ENCODE measurements at regions not wholly inside any gene's neighbourhood (a gene's known extent, or its start where the extent isn't known, plus 50 kb on each side); places are given as distances from the start of the nearest gene placed in this dataset.
A peak's percentile ranks its signal among the peaks of the same experiment; 100 is the strongest.

DNA sequence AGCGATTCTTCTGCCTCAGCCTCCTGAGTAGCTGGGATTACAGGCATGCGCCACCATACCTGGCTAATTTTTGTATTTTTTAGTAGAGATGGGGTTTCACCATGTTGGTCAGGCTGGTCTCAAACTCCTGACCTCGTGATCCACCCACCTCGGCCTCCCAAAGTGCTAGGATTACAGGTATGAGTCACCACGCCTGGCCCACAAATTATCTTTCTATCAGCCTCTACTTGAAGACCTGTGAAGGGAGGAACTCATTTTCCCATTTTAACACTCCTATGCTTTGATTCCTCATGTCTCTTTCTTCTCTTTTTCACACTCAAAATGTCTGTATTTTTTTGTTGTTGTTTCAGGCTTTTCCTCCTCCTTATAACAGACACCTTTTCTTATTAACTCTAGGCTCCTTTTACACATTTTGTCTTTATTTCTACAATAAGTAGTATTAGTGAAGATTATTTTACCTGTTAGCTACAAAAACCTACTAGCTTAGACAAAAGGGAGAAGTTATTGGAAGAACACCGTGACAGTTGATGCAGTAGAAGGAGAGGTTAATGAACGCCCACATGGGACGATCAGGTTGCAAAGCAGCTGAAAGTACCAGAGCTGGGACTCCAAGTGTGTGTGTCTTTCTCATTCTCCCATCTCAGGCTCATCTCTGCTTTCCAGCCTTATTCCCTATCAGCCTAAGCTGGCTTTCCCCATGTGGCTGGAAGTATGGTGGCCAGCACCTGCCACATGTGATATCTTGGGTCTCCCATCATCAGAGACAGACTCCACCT, 97.6 kb upstream of the AGAP1 start:
- no peak overlapping the region for H3K9ac ChIP-seq (ENCODE audit: low read depth, low read length, poor library complexity)
- peak overlapping the region in 1 of 2 donors; percentile 11 for H3K4me3 ChIP-seq (ENCODE audit: low read length in 2 of 2)
- H2BK120ac ChIP-seq (ENCODE audit: low read depth, low read length): no peak overlapping the region
- H3K4me1 ChIP-seq (ENCODE audit: control insufficient read depth in 2 of 2, insufficient read depth in 1 of 2, low read depth in 1 of 2, low read length in 2 of 2): no peaks in the 10 kb centered on the region
- H3K27me3 ChIP-seq (ENCODE audit: control insufficient read depth in 3 of 3, insufficient read depth in 3 of 3, low read depth in 1 of 3, low read length in 3 of 3): no peaks in the 10 kb centered on the region
- no peak overlapping the region for H2BK5ac ChIP-seq (ENCODE audit: low read length)
- no peak overlapping the region for H3K4ac ChIP-seq (ENCODE audit: low read length)
- no peak overlapping the region for H2AK5ac ChIP-seq (ENCODE audit: low read depth, low read length)
- no peak overlapping the region for H3K23ac ChIP-seq (ENCODE audit: low read depth, low read length, poor library complexity)
- H3K9me3 ChIP-seq (replicated peaks in 1 of 2; ENCODE audit: control insufficient read depth in 2 of 2, insufficient read depth in 1 of 2, low read depth in 1 of 2, low read length in 2 of 2): peaks cover 3 to 6% of the 10 kb centered on the region in 2 donors
- WGBS, 2 donors (ENCODE audit: extremely low coverage in 2 of 2, insufficient read length in 2 of 2, insufficient replicate concordance in 1 of 2): no CpG with 5 or more reads among the region's 8 CpGs
- no peak overlapping the region for H3K14ac ChIP-seq (ENCODE audit: low read length)
- H2BK15ac ChIP-seq (ENCODE audit: low read length): no peak overlapping the region
- H3K36me3 ChIP-seq (replicated peaks in 1 of 2; ENCODE audit: control insufficient read depth in 2 of 2, insufficient read depth in 2 of 2, low read length in 2 of 2): no peaks in the 10 kb centered on the region
- no peak overlapping the region for H4K8ac ChIP-seq (ENCODE audit: low read depth, low read length)
- DNase-seq (ENCODE audit: low spot score): no peak
- no peak overlapping the region for H3K27ac ChIP-seq (replicated peaks; ENCODE audit: low read length)
- H2AFZ ChIP-seq (ENCODE audit: low read length): no peak overlapping the region
- no peak overlapping the region for H2BK12ac ChIP-seq (ENCODE audit: low read length)
- no peak overlapping the region for H4K91ac ChIP-seq (ENCODE audit: low read depth, low read length, poor library complexity)
- H3K79me1 ChIP-seq (ENCODE audit: low read depth, low read length): no peaks in the 10 kb centered on the region
- no peak overlapping the region for H3K4me2 ChIP-seq (ENCODE audit: insufficient read depth, low read length, poor library complexity, severe bottlenecking)
- H3K18ac ChIP-seq (ENCODE audit: low read length): no peak overlapping the region

DNA sequence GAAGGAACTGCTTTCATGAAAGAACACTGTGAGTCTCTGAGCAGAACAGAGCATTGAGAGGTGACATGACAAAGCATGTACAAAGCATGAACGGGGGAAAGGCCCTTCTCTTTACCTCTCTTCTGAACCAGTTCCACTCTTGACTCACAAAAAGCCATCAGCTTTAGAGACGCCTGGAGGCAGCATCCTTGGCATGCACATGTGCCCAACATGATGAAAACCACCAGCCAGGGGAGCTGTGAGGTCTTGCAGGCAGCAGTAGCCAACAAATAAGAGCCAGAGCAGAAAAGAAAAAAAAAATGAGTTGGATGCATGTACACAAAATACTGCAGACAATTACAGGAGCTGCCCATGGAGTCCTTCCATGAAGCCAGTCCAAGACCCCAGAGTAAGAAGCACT, 95.5 kb upstream of the AGAP1 start:
- no peak overlapping the region for H2BK15ac ChIP-seq (ENCODE audit: low read length)
- no CpG with 5 or more reads among the region's 2 CpGs for WGBS, 2 donors (ENCODE audit: extremely low coverage in 2 of 2, insufficient read length in 2 of 2, insufficient replicate concordance in 1 of 2)
- no peak overlapping the region for H2AK5ac ChIP-seq (ENCODE audit: low read depth, low read length)
- H4K91ac ChIP-seq (ENCODE audit: low read depth, low read length, poor library complexity): no peak overlapping the region
- no peak overlapping the region for H3K18ac ChIP-seq (ENCODE audit: low read length)
- peaks cover 3 to 6% of the 10 kb centered on the region in 2 donors for H3K9me3 ChIP-seq (replicated peaks in 1 of 2; ENCODE audit: control insufficient read depth in 2 of 2, insufficient read depth in 1 of 2, low read depth in 1 of 2, low read length in 2 of 2)
- no peak overlapping the region for H3K9ac ChIP-seq (ENCODE audit: low read depth, low read length, poor library complexity)
- H2BK12ac ChIP-seq (ENCODE audit: low read length): no peak overlapping the region
- H3K4me2 ChIP-seq (ENCODE audit: insufficient read depth, low read length, poor library complexity, severe bottlenecking): no peak overlapping the region
- H2BK120ac ChIP-seq (ENCODE audit: low read depth, low read length): no peak overlapping the region
- no peak overlapping the region for H2AFZ ChIP-seq (ENCODE audit: low read length)
- H2BK5ac ChIP-seq (ENCODE audit: low read length): no peak overlapping the region
- peak overlapping the region; percentile 42 for H3K14ac ChIP-seq (ENCODE audit: low read length)
- H3K27me3 ChIP-seq (ENCODE audit: control insufficient read depth in 3 of 3, insufficient read depth in 3 of 3, low read depth in 1 of 3, low read length in 3 of 3): no peaks in the 10 kb centered on the region
- H3K4ac ChIP-seq (ENCODE audit: low read length): no peak overlapping the region
- no peaks in the 10 kb centered on the region for H3K36me3 ChIP-seq (replicated peaks in 1 of 2; ENCODE audit: control insufficient read depth in 2 of 2, insufficient read depth in 2 of 2, low read length in 2 of 2)
- no peaks in the 10 kb centered on the region for H3K79me1 ChIP-seq (ENCODE audit: low read depth, low read length)
- no peak overlapping the region for H3K27ac ChIP-seq (replicated peaks; ENCODE audit: low read length)
- peaks cover 2 to 13% of the 10 kb centered on the region in 2 donors for H3K4me1 ChIP-seq (ENCODE audit: control insufficient read depth in 2 of 2, insufficient read depth in 1 of 2, low read depth in 1 of 2, low read length in 2 of 2)
- no peak overlapping the region for H4K8ac ChIP-seq (ENCODE audit: low read depth, low read length)
- DNase-seq (ENCODE audit: low spot score): no peak
- no peak overlapping the region for H3K23ac ChIP-seq (ENCODE audit: low read depth, low read length, poor library complexity)
- H3K4me3 ChIP-seq (ENCODE audit: low read length in 2 of 2): no peak overlapping the region

DNA sequence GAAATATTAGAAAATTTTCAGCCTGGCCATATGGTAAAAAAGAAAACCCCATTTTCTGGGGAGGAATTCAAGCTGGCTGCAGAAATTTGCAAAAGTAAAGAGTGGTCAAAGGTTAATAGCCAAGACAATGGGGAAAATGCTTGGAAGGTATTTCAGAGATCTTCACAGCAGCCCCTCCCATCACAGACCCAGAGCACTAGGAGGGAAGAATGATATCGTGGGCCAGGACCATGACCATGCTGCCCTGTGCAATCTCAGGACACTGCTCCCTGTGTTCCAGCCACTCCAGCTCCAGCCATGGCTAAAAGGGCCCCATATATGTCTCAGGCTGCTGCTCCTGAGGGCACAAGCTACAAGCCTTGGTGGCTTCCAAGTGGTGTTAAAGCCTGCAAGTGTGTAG, 93.9 kb upstream of the AGAP1 start:
- H4K91ac ChIP-seq (ENCODE audit: low read depth, low read length, poor library complexity): no peak overlapping the region
- no peak overlapping the region for H2BK15ac ChIP-seq (ENCODE audit: low read length)
- no peak overlapping the region for H2BK12ac ChIP-seq (ENCODE audit: low read length)
- H3K4ac ChIP-seq (ENCODE audit: low read length): no peak overlapping the region
- H2AK5ac ChIP-seq (ENCODE audit: low read depth, low read length): no peak overlapping the region
- no peak overlapping the region for H3K27ac ChIP-seq (replicated peaks; ENCODE audit: low read length)
- H3K9me3 ChIP-seq (replicated peaks in 1 of 2; ENCODE audit: control insufficient read depth in 2 of 2, insufficient read depth in 1 of 2, low read depth in 1 of 2, low read length in 2 of 2): peaks cover 3% of the 10 kb centered on the region in 2 donors
- no peaks in the 10 kb centered on the region for H3K79me1 ChIP-seq (ENCODE audit: low read depth, low read length)
- no peak for DNase-seq (ENCODE audit: low spot score)
- no peak overlapping the region for H3K4me2 ChIP-seq (ENCODE audit: insufficient read depth, low read length, poor library complexity, severe bottlenecking)
- H4K8ac ChIP-seq (ENCODE audit: low read depth, low read length): no peak overlapping the region
- no peak overlapping the region for H3K23ac ChIP-seq (ENCODE audit: low read depth, low read length, poor library complexity)
- WGBS, 2 donors (ENCODE audit: extremely low coverage in 2 of 2, insufficient read length in 2 of 2, insufficient replicate concordance in 1 of 2): no CpG with 5 or more reads among the region's 1 CpG
- no peak overlapping the region for H2BK120ac ChIP-seq (ENCODE audit: low read depth, low read length)
- H3K36me3 ChIP-seq (replicated peaks in 1 of 2; ENCODE audit: control insufficient read depth in 2 of 2, insufficient read depth in 2 of 2, low read length in 2 of 2): no peaks in the 10 kb centered on the region
- H3K4me3 ChIP-seq (ENCODE audit: low read length in 2 of 2): no peak overlapping the region
- peaks cover 2 to 13% of the 10 kb centered on the region in 2 donors for H3K4me1 ChIP-seq (ENCODE audit: control insufficient read depth in 2 of 2, insufficient read depth in 1 of 2, low read depth in 1 of 2, low read length in 2 of 2)
- H3K27me3 ChIP-seq (ENCODE audit: control insufficient read depth in 3 of 3, insufficient read depth in 3 of 3, low read depth in 1 of 3, low read length in 3 of 3): no peaks in the 10 kb centered on the region
- no peak overlapping the region for H2BK5ac ChIP-seq (ENCODE audit: low read length)
- H2AFZ ChIP-seq (ENCODE audit: low read length): no peak overlapping the region
- H3K14ac ChIP-seq (ENCODE audit: low read length): no peak overlapping the region
- H3K18ac ChIP-seq (ENCODE audit: low read length): no peak overlapping the region
- no peak overlapping the region for H3K9ac ChIP-seq (ENCODE audit: low read depth, low read length, poor library complexity)

DNA sequence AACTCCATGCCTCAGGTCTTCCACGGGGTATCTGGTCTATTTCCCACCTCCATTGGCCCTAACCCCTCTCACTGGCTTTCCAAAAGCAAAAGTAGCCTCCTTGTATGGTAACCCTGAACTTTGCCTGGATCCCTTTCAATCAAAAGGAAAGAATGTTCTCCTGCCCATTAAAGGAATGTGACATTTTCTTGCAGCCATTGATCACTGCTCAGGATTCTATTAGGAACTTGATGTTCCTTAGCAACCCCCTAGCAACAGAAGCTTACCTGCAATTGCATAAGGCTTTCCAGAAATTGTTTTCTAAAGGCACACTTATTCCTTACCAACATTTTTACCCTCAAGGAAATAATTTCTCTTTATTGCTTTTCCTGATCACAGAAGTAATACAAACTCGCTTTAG, 91.4 kb upstream of the AGAP1 start:
- DNase-seq (ENCODE audit: low spot score): no peak
- H3K27ac ChIP-seq (replicated peaks; ENCODE audit: low read length): no peak overlapping the region
- no peak overlapping the region for H2BK120ac ChIP-seq (ENCODE audit: low read depth, low read length)
- H2BK5ac ChIP-seq (ENCODE audit: low read length): no peak overlapping the region
- H3K14ac ChIP-seq (ENCODE audit: low read length): no peak overlapping the region
- no peak overlapping the region for H3K9ac ChIP-seq (ENCODE audit: low read depth, low read length, poor library complexity)
- no peak overlapping the region for H3K4ac ChIP-seq (ENCODE audit: low read length)
- no peaks in the 10 kb centered on the region for H3K79me1 ChIP-seq (ENCODE audit: low read depth, low read length)
- no peak overlapping the region for H4K91ac ChIP-seq (ENCODE audit: low read depth, low read length, poor library complexity)
- H2BK15ac ChIP-seq (ENCODE audit: low read length): no peak overlapping the region
- H2BK12ac ChIP-seq (ENCODE audit: low read length): no peak overlapping the region
- no peak overlapping the region for H2AFZ ChIP-seq (ENCODE audit: low read length)
- H3K27me3 ChIP-seq (ENCODE audit: control insufficient read depth in 3 of 3, insufficient read depth in 3 of 3, low read depth in 1 of 3, low read length in 3 of 3): no peaks in the 10 kb centered on the region
- no peak overlapping the region for H3K4me2 ChIP-seq (ENCODE audit: insufficient read depth, low read length, poor library complexity, severe bottlenecking)
- no peaks in the 10 kb centered on the region for H3K36me3 ChIP-seq (replicated peaks in 1 of 2; ENCODE audit: control insufficient read depth in 2 of 2, insufficient read depth in 2 of 2, low read length in 2 of 2)
- no peak overlapping the region for H2AK5ac ChIP-seq (ENCODE audit: low read depth, low read length)
- H4K8ac ChIP-seq (ENCODE audit: low read depth, low read length): no peak overlapping the region
- no peak overlapping the region for H3K23ac ChIP-seq (ENCODE audit: low read depth, low read length, poor library complexity)
- peaks cover 3% of the 10 kb centered on the region in 2 donors for H3K9me3 ChIP-seq (replicated peaks in 1 of 2; ENCODE audit: control insufficient read depth in 2 of 2, insufficient read depth in 1 of 2, low read depth in 1 of 2, low read length in 2 of 2)
- no CpG with 5 or more reads among the region's 2 CpGs for WGBS, 2 donors (ENCODE audit: extremely low coverage in 2 of 2, insufficient read length in 2 of 2, insufficient replicate concordance in 1 of 2)
- no peak overlapping the region for H3K4me3 ChIP-seq (ENCODE audit: low read length in 2 of 2)
- no peak overlapping the region for H3K18ac ChIP-seq (ENCODE audit: low read length)
- peaks cover 2 to 13% of the 10 kb centered on the region in 2 donors for H3K4me1 ChIP-seq (ENCODE audit: control insufficient read depth in 2 of 2, insufficient read depth in 1 of 2, low read depth in 1 of 2, low read length in 2 of 2)

All from neuronal stem cell (in vitro differentiated cells).